HAP-1 (cell line): ENCODE measurements at regions not wholly inside any gene's neighbourhood (a gene's known extent, or its start where the extent isn't known, plus 50 kb on each side); places are given as distances from the start of the nearest gene placed in this dataset.
"Not testable (repeated sequence)": the region's sequence is repeated elsewhere in the genome, so short reads cannot be mapped to it uniquely, and the experiment has no call there.

ENCODE experiments used
- DNase-seq, 2 experiments: peaks; one replicate each; pipeline ENCODE4 v3.0.0-alpha.2; 2016 to 2020; ENCODE audit warnings: low spot score in 2 of 2
- H3K27me3 ChIP-seq: fragments of 250-450 bp; sonication (Bioruptor Pico); 2 replicates; pipeline ENCODE4 v1.5.1; 2020; ENCODE audit warnings: low read depth, mild to moderate bottlenecking, moderate library complexity
- H3K36me3 ChIP-seq: fragments of 250-450 bp; sonication (Bioruptor Pico); replicated peaks from 2 replicates; pipeline ENCODE4 v1.5.1; 2020; ENCODE audit warnings: mild to moderate bottlenecking
- H3K4me1 ChIP-seq: fragments of 250-450 bp; sonication (Bioruptor Pico); 2 replicates; pipeline ENCODE4 v1.5.1; 2020; ENCODE audit warnings: mild to moderate bottlenecking
- H3K4me3 ChIP-seq: fragments of 250-450 bp; sonication (Bioruptor Pico); 2 replicates; pipeline ENCODE4 v1.5.1; 2020; ENCODE audit warnings: mild to moderate bottlenecking, moderate library complexity
- H3K9me3 ChIP-seq: fragments of 250-450 bp; sonication (Bioruptor Pico); 2 replicates; pipeline ENCODE4 v1.5.1; 2020; ENCODE audit warnings: mild to moderate bottlenecking, moderate library complexity
- in situ Hi-C: fragments of 300-500 bp; cut with MboI; formaldehyde crosslinking; loops from 3 replicates; pipeline ENCODE4 v1.14.3; 2020; ENCODE audit warnings: low sequenced_read_pairs, inconsistent platforms, mixed read lengths

- no peaks in the 10 kb centered on the region for H3K36me3 ChIP-seq
- no peak overlapping the region for H3K4me3 ChIP-seq
- no peaks in the 10 kb centered on the region for H3K9me3 ChIP-seq
- H3K27me3 ChIP-seq, result no peaks in the 10 kb centered on the region
- no peaks in the 10 kb centered on the region for H3K4me1 ChIP-seq
- no peak for DNase-seq
- in situ Hi-C loops, result no loop called here
Observed at GRCh38 chr13:40350283-40350992, 316.0 kb downstream of the FOXO1 start.

- in situ Hi-C loops, result no loop called here
- no peaks in the 10 kb centered on the region for H3K4me1 ChIP-seq
- H3K36me3 ChIP-seq, result no peaks in the 10 kb centered on the region
- no peak for DNase-seq
- H3K27me3 ChIP-seq, result no peaks in the 10 kb centered on the region
- H3K4me3 ChIP-seq, result no peak overlapping the region
- H3K9me3 ChIP-seq, result no peaks in the 10 kb centered on the region
Observed at GRCh38 chr13:40351537-40352379, 314.7 kb downstream of the FOXO1 start.

- H3K4me3 ChIP-seq, result no peak overlapping the region
- H3K4me1 ChIP-seq, result no peaks in the 10 kb centered on the region
- DNase-seq, result no peak
- in situ Hi-C loops, result no loop called here
- H3K9me3 ChIP-seq, result no peaks in the 10 kb centered on the region
- no peaks in the 10 kb centered on the region for H3K27me3 ChIP-seq
- H3K36me3 ChIP-seq, result no peaks in the 10 kb centered on the region
Observed at GRCh38 chr13:40352380-40352778, 314.1 kb downstream of the FOXO1 start.

GRCh38 chr13:40352802-40353562 lies 313.5 kb downstream of the FOXO1 start:
- Histone ChIP-seq H3K4me1 (no peaks in the 10 kb centered on the region), H3K9me3 (no peaks in the 10 kb centered on the region), H3K27me3 (no peaks in the 10 kb centered on the region), H3K4me3 (no peak overlapping the region), H3K36me3 (no peaks in the 10 kb centered on the region)
- DNase-seq, result no peak
- in situ Hi-C loops, result no loop called here

GRCh38 chr13:40355126-40355724 lies 311.2 kb downstream of the FOXO1 start:
- H3K9me3 ChIP-seq, result no peaks in the 10 kb centered on the region
- H3K4me1 ChIP-seq, result no peaks in the 10 kb centered on the region
- no peaks in the 10 kb centered on the region for H3K27me3 ChIP-seq
- H3K4me3 ChIP-seq, result no peak overlapping the region
- in situ Hi-C loops, result no loop called here
- DNase-seq, result no peak
- no peaks in the 10 kb centered on the region for H3K36me3 ChIP-seq

- Histone ChIP-seq H3K4me3 (no peak overlapping the region), H3K27me3 (no peaks in the 10 kb centered on the region), H3K4me1 (no peaks in the 10 kb centered on the region), H3K36me3 (no peaks in the 10 kb centered on the region), H3K9me3 (no peaks in the 10 kb centered on the region)
- in situ Hi-C loops, result no loop called here
- no peak for DNase-seq
Observed at GRCh38 chr13:40356011-40356410, 310.4 kb downstream of the FOXO1 start.

- H3K4me3 ChIP-seq, DNase-seq, H3K9me3 ChIP-seq, in situ Hi-C loops, H3K4me1 ChIP-seq, H3K27me3 ChIP-seq, H3K36me3 ChIP-seq: not testable (repeated sequence)
Observed at GRCh38 chr13:40356458-40356857, 310.0 kb downstream of the FOXO1 start.

GRCh38 chr13:40362502-40362901 lies 303.9 kb downstream of the FOXO1 start:
- H3K4me3 ChIP-seq, result no peak overlapping the region
- H3K36me3 ChIP-seq, result no peaks in the 10 kb centered on the region
- in situ Hi-C loops, result no loop called here
- no peak for DNase-seq
- H3K27me3 ChIP-seq, result no peaks in the 10 kb centered on the region
- H3K4me1 ChIP-seq, result peaks cover 6% of the 10 kb centered on the region
- H3K9me3 ChIP-seq, result no peaks in the 10 kb centered on the region

- H3K27me3 ChIP-seq, result no peaks in the 10 kb centered on the region
- peaks cover 9% of the 10 kb centered on the region for H3K4me1 ChIP-seq
- no peaks in the 10 kb centered on the region for H3K36me3 ChIP-seq
- H3K9me3 ChIP-seq, result no peaks in the 10 kb centered on the region
- in situ Hi-C loops, result no loop called here
- DNase-seq, result no peak
- no peak overlapping the region for H3K4me3 ChIP-seq
Observed at GRCh38 chr13:40363653-40364052, 302.8 kb downstream of the FOXO1 start.

GRCh38 chr13:40366119-40366518 lies 300.3 kb downstream of the FOXO1 start:
- DNase-seq, result peak in 1 of 2 experiments; percentile 51
- no peak overlapping the region for H3K4me3 ChIP-seq
- peaks cover 9% of the 10 kb centered on the region for H3K4me1 ChIP-seq
- in situ Hi-C loops, result no loop called here
- H3K9me3 ChIP-seq, result no peaks in the 10 kb centered on the region
- no peaks in the 10 kb centered on the region for H3K27me3 ChIP-seq
- H3K36me3 ChIP-seq, result no peaks in the 10 kb centered on the region

GRCh38 chr13:40368127-40368891 lies 298.1 kb downstream of the FOXO1 start:
- in situ Hi-C loops, result no loop called here
- H3K4me1 ChIP-seq, result peaks cover 9% of the 10 kb centered on the region
- H3K36me3 ChIP-seq, result no peaks in the 10 kb centered on the region
- DNase-seq, result no peak
- no peaks in the 10 kb centered on the region for H3K9me3 ChIP-seq
- H3K27me3 ChIP-seq, result no peaks in the 10 kb centered on the region
- no peak overlapping the region for H3K4me3 ChIP-seq

GRCh38 chr13:40370661-40371060 lies 295.8 kb downstream of the FOXO1 start:
- Histone ChIP-seq H3K4me3 (no peak overlapping the region), H3K27me3 (no peaks in the 10 kb centered on the region), H3K36me3 (no peaks in the 10 kb centered on the region), H3K9me3 (no peaks in the 10 kb centered on the region), H3K4me1 (peaks cover 9% of the 10 kb centered on the region)
- in situ Hi-C loops, result no loop called here
- no peak for DNase-seq

- Histone ChIP-seq H3K27me3 (no peaks in the 10 kb centered on the region), H3K4me1 (peaks cover 7% of the 10 kb centered on the region), H3K4me3 (no peak overlapping the region), H3K9me3 (no peaks in the 10 kb centered on the region), H3K36me3 (no peaks in the 10 kb centered on the region)
- no peak for DNase-seq
- in situ Hi-C loops, result no loop called here
Observed at GRCh38 chr13:40371531-40372125, 294.8 kb downstream of the FOXO1 start.
